ENCODE measurements at regions not wholly inside any gene's neighbourhood (a gene's known extent, or its start where the extent isn't known, plus 50 kb on each side); places are given as distances from the start of the nearest gene placed in this dataset.

GRCh38 chr22:48239461-48240147 is 1477.2 kb downstream of the TBC1D22A start:
- TF ChIP-seq CTCF (IDR thresholded peaks at IDR 0.05; ENCODE audit: borderline replicate concordance, insufficient read depth, low read depth, low read length) = no peak
- no peak overlapping the region for H3K4me3 ChIP-seq (ENCODE audit: low read depth, low read length)

GRCh38 chr22:48238966-48239365 is 1476.5 kb downstream of the TBC1D22A start:
- no peak for TF ChIP-seq CTCF (IDR thresholded peaks at IDR 0.05; ENCODE audit: borderline replicate concordance, insufficient read depth, low read depth, low read length)
- no peak overlapping the region for H3K4me3 ChIP-seq (ENCODE audit: low read depth, low read length)

GRCh38 chr22:48238284-48238915 is 1476.0 kb downstream of the TBC1D22A start:
- H3K4me3 ChIP-seq (ENCODE audit: low read depth, low read length) = no peak overlapping the region
- TF ChIP-seq CTCF (IDR thresholded peaks at IDR 0.05; ENCODE audit: borderline replicate concordance, insufficient read depth, low read depth, low read length) = no peak

GRCh38 chr22:48237466-48238283 is 1475.2 kb downstream of the TBC1D22A start:
- no peak for TF ChIP-seq CTCF (IDR thresholded peaks at IDR 0.05; ENCODE audit: borderline replicate concordance, insufficient read depth, low read depth, low read length)

GRCh38 chr22:48236261-48236660 is 1473.8 kb downstream of the TBC1D22A start:
- H3K4me3 ChIP-seq (ENCODE audit: low read depth, low read length) = no peak overlapping the region
- TF ChIP-seq CTCF (IDR thresholded peaks at IDR 0.05; ENCODE audit: borderline replicate concordance, insufficient read depth, low read depth, low read length) = no peak

More at GRCh38 chr22:48237466-48238283, 1475.2 kb downstream of the TBC1D22A start:
- H3K4me3 ChIP-seq (ENCODE audit: low read depth, low read length) = no peak overlapping the region

- no peak overlapping the region for H3K4me3 ChIP-seq (ENCODE audit: low read depth, low read length)
- TF ChIP-seq CTCF (IDR thresholded peaks at IDR 0.05; ENCODE audit: borderline replicate concordance, insufficient read depth, low read depth, low read length) = no peak
These were observed 1473.3 kb downstream of the TBC1D22A start for GRCh38 chr22:48235744-48236143.
